GM21825 (cell line): ENCODE measurements at regions not wholly inside any gene's neighbourhood (a gene's known extent, or its start where the extent isn't known, plus 50 kb on each side); places are given as distances from the start of the nearest gene placed in this dataset.

Experiments used
- ATAC-seq: cut with Tn5 transposase; IDR thresholded peaks from one replicate; pipeline ENCODE4 v1.9.1; 2021; ENCODE audit warnings: mild to moderate bottlenecking, moderate library complexity; ENCODE audit not compliant: unreplicated experiment

DNA sequence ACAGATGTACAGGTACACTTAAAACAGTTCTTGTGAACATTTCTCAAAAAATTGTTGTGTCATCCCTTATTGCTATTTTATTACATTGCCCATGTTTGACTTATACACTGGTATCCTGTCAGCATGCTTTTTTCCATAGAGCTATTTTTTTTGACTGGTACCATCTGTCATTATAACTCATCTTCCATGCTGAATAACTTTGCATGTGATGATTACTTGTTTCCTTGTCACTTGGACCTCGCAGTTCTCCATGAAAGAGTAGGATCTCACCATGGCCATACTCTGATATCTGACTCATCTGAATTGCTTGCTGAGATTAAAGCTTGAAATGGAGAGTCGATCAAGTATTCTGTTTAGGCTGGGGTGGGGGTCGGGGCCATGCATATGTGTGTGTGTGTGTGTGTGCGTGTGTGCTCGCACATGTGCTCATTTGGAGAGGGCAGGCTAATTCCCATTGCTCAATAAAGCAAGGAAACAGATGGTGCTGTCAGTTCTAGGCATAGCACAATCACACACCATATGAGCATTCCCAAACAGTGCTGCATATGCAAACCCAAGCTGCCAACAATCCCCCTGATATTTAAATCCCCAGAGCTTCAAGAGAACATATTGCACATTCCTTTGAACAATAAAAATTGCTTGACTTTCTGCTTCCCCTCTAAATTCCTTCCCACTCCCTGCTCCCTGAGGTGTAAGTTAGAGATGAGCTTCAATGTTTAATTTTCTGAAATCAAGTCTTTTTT lies 62.9 kb downstream of the NHLRC3 start:
- no peak for ATAC-seq

DNA sequence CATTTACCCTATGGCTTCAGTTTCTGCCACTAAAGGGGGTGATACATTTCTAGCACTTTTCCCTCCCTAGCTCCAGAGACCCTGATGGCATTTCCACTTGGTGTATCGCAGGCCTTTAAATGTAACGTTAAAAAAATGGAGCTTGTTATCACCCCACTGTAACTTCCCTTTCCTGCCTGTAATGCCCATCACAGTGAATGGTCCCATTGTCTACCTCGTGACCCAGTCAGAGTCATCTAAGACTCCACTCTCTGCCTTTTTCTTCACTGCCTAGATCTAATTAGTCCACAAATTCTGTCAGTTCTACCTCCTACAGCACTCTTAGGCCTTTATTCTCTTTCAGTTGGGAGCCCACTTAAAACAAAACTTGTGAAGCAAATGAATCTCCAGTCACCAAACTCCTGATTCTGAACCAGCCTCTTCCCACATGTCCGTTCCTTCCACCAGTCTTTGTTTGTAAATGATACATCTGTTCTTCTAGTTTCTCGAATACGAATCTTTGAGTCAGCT lies 64.8 kb downstream of the NHLRC3 start:
- ATAC-seq, result no peak

DNA sequence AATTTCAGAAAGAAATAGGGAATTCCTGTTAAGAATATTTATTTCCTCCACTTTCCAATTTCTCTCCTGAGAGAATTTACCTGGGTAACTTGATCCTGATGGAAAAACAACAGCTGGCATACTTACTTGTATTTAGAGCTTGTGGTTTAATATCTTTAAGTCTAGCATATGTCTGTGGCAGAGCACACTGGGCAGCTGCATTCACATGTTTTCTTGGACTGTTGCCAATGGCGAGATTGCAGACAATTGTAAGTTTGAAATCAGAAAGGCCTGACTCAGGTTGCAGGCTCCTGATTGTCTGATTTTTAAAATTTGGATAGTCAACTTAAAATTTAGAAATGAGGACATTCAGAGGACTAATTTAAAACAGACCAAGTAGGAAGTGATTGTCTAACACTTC lies 66.9 kb downstream of the NHLRC3 start:
- no peak for ATAC-seq

DNA sequence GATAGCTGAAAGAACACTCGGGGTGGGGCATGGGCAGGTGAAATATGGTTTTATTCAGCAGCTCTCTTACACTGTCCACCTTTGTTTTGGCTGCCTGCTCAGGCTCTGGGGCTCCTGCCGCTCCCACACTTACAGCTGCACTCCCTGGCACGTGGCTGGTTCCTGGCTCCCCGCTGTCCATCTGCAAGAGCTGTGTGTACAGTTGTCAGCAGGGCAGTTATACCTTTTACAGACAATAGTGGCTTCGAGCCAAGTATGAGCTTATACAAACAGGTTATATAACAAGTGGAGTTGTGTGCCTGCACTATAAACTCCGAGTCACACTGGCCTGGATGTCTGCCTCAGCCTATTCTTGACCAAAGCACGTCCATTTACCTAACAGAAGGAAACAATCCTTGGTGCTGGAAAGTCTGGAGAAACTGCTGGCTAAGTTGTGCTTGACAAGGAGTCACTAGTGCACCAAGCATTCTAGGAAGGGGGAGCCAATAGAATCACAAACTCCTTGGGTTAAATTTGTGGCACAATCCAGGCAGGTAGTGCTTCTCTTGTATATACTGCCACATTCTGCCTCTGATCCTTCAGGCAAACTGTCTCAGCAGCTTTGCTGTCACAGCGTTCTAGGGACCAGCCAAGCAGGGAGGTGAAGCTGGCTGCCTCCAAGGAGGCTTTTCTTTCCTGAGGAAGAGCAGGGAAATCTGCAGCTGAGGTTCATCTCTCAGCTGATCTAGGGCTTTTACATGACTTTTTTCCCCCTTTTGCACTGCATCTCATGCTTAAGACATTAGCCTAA lies 68.2 kb downstream of the NHLRC3 start:
- ATAC-seq, result no peak

DNA sequence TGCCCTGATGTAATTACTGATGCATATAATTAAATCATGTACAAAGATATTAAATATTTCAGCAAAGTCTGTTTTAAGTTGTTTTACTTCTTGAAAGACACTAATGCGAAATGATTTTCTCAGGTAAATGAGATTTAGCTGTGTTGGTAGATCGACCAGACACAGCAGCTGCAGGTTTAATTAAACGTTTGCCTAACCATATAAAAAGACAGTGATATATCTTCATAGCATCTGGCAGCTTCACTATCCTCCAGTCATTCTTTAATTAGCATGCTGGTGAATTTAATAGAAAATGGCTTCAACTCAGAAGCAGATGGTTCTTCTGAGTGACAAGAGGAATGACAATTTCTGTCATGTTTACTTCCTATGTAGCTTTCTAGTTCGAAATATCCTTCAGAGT lies 69.3 kb downstream of the NHLRC3 start:
- ATAC-seq, result no peak

DNA sequence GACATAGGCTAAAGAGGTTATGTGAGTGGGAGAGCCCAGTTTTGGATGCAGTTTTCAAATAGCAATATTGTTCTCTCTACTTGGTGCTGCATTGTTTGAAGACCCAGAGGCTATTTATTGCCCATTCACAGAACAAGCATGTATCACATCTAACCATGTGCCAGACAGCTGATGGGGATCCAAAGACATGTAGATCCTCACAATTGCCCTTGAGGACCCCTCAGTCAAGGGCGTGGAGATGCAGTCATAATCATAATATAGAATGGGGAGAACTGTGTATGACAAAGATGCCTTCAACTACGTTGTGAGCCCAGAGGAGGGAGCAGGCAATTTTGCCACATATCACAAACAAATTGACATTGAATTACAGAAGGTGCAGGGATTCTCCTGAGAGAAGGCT lies 70.5 kb downstream of the NHLRC3 start:
- ATAC-seq, result no peak

DNA sequence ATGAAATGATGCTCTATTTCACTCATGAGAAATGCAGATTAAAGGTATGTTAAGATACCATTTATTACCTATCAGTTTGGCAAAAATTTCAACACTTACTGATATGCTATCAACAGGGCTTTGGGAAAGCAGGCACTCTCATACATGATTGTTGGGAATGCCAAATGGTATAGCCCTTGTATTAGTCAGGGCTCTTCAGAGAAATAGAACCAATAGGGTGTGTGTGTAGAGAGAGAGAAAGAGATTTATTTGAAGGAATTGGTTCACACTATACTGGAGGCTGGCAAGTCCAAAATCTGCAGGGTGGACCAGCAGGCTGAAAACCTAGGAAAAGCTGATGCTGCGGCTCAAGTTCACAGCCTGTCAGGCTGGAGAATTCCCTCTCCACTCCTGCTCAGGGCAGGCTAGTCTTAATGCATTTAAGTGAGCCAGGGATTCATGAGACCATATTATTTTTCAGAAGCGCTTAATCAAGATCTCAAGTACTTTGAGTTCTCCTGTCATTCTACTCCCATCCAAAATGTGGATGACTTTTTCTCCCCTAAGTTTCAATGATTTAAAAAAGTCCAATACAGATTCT lies 72.4 kb downstream of the NHLRC3 start:
- ATAC-seq, result no peak

DNA sequence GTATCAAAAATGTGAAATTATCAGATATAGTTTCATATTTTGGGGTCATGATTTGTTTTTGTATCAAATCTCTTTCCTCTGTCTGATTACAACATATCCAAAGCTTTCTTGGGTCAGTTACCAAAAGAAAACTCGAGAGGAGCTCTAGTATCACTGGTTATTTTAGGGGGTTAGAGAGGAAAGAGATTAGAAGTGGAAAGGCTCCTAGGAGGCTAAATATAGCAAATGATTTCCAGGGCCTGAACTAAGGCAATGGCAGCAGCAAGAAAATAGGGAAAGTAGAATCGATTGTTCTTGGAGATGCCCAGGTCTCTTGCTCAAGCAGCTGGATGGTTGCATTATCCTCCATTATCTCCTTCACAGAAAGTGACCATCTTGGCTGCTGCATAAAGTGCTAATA lies 72.9 kb downstream of the NHLRC3 start:
- no peak for ATAC-seq

DNA sequence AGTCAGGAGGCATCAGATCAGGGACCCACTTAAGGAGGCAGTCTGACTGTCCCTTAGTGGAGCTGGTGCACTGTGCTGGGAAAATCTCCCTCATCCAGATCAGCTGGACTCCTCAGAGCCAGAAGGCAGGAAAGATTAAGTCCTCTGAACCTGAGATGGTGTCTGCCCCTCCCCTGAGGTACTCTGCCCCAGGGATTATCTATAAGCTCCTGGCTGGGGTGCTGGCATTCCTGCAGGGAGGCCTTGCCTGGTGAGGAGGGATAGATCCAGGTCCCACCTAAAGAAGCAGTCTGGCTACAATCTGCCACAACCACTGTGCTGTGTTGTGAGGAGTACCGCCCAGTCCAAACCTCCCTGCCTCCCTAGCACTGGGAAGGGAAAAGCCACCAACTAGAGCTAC lies 81.2 kb downstream of the NHLRC3 start:
- ATAC-seq, result no peak

DNA sequence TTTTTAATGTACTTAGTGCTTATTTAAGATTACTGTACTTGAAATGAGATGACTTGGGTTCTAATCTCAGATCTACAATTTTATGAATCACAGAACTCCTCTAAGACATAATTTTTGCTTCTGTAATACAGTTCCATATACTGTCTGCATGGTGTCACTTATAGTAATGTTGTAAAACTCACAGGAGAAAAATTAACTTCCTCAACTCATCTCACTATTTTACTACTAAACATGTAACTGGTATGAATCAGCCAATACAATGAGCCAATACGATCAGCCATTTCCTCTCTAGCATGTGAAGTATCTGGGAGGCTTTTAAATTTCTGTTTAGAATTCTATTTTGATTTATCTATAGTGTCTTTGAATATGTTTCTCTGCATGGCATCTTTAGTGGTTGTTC lies 85.3 kb downstream of the NHLRC3 start:
- no peak for ATAC-seq

DNA sequence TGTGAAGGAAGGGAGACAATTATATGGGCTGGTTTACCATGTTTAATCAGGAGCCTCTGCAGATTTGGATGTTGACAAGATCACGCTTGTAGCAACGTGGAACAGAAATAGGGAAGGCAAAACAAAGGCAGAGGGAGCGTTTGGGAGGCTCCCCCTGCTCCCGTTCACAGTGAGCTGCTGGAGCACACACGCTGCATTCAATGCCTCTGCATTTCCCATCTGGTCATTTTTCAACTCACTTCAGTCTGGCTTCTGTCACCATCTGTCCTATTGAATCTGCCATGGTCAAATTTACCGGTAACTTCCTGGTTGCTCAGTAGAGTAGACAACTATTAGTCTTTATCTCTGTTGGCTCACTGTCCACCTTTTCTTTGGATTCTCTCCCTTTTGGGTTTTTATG lies 91.0 kb downstream of the NHLRC3 start:
- no peak for ATAC-seq

DNA sequence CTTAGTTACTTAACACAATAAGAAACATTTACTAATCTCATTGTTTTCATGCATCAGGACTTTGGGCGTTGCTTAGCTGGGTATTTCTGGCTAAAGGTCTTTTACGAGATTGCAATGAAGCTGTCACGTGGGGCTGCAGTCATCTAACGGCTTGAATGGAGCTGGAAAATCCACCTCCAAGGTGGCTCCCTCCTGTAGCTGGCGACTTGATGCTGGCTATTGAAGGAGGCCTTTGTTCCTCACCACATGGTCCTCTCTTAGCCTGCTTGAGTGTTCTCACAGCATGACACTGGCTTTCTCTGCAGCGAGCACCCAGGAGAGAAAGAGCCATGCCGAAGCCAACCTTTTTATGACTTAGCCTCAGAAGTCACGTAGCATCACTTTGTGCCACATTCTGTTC lies 92.0 kb downstream of the NHLRC3 start:
- ATAC-seq, result no peak

DNA sequence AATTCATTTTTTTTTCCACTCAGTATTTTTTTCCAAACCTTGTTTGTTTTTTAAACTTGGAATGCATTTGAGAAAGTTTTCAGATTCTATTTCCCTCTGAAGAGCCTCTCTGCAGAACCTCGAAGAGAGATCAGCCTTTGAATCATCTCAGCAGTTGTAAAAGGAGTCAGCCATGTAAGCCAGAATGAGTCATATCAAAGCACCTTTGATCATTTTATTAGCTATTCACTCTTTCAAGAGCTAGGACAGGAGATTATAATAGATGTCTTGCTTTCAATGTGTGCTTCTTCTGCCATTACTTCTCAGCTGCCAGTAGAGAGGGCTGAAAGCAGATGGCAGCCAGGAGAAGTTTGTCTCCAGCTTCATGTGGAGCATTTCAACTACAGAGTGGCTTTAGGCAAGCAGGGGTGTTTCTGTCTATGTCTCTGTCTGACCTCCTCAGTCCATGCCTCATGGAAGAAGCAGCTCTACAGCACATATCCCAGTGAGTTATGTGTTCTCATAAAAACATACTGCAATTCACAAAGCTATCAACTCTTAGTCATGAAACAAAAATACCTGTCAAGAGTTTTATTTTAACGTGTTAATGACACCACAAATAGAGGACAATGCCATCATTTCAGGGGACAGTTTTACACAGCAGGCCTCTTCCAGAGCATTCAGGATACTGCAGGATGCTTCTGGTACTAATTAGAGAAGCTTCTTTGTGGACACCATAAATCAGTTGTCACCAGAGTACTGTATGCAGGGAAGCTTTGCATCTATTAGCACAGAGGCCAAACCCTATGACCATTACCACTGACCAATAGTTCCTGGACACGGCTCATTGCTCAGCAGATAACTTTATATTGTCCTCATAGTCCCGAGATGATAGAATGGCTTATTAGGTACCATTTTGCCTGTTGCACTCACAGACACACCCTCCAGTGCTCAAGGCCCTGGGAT lies 94.3 kb downstream of the NHLRC3 start:
- no peak for ATAC-seq

DNA sequence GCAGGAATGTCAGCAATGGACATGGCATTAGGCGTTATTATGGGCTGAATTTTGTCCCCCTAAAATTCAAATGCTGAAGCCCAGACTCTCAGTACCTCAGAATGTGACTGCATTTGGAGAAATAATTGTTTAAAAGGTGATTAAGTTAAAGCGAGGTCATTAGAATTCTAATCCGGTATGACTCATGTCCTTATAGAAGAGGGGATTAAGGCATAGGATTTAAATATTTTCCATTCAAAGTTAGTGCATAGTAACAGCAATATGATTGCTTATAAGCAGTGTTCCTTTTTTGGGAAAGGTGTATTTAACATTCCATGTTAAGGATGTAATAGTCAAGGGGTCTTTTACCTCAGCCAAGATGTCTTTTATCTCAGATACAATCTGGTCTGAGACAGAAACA lies 95.5 kb downstream of the NHLRC3 start:
- no peak for ATAC-seq

DNA sequence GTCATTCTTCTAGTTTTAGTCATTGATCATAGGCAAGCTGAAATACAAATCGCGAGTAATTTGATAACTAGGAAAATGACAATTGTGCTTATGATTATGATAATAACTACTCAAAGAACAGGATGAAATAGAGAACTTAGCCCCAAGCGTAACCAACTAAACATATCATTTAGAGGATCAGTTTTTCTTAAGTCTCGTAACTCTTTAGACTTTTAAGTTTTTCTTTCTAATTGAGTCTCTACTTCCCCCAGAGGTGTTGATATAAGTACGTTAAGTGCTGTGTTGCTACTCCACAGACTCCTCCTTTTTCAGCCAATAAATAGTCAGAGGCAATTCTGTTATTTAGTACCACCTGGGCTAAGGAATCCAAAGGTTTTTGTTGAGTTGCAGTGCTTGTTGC lies 96.3 kb downstream of the NHLRC3 start:
- ATAC-seq, result no peak

DNA sequence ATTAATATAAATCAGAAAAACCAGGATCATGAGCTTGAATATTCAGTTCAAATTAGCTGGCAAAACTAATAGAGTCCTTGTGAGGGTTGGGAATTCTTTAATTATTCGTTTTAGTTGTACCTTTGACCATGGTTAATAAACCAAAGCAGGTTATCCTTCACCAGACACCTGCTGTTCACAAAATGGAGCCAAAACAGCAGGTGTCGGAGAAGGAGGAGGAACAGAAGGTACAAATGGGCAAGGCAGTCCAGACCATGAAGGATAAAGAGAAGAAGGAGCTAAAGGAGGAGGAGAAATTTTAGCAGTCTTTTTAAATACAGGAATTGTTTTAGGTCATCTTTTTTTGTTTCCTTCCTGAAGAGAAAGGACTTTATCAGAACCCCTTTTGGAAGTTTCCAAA lies 106.1 kb downstream of the NHLRC3 start:
- ATAC-seq, result no peak

DNA sequence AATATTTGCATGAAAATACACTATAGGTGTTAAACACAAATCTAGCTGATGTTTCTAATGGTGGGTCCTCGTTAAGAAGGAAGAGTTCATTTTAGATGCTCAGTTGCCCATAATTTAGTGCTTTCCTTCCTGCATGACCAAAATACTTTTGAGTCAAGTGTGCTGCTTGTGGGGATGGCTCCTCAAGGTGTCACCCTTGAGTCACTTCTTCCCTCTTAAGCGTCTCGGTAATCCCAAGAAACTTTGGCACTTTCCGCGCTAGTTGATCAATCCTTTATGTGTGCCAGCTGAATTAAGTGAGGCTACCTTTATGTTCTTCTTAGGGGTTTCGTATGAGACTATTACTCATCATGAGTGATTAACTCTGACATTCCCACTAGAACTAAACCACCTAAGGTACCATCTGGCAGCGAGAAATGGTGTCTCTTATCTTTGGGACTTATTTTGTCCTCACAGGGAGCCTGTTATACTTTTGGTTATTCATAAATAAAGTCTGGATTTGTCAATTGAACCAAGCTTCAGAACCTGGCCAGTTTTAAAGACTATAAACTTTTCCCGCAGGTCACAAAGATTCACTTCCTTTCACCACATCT lies 106.8 kb downstream of the NHLRC3 start:
- ATAC-seq, result no peak

DNA sequence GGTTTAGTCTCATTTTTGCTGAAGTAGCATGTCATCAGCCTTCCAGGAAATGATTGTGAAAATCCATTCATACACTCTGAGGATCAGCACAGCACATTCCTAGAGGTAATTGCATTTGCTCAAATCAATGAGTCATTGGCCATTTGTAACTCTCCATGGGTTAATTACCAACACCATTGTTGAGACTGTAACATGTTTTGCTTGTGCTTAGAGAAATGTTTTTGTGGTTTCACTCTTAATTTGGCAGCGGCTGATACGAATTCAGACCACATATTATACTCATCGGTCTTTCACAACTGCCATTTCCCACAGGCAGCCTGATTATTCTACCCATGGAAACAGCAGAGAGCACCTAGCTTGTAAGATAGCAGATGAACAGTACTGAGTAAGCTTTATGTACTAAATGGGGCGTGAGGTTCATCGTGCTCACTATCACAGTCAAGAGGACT lies 110.3 kb downstream of the NHLRC3 start:
- ATAC-seq, result no peak

DNA sequence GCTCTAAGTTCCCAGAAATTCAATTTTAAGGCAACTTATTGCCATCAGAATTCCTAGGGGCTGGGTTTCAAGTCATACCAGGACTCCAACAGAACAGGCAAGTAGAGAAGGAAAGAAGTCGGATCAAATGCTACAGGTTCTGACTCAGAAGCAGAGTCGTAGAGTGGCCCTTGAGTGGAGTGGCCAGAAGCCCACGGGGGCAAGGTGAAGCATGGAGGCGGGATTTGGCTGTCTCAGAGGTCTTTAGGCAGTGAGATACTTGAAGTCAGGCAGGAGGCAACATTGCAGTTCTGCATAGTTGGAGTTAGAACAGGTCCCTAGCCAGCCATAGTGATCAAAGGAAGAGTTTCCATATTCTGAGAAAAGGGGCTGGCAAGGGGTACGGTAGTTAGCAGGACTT lies 111.6 kb downstream of the NHLRC3 start:
- no peak for ATAC-seq

DNA sequence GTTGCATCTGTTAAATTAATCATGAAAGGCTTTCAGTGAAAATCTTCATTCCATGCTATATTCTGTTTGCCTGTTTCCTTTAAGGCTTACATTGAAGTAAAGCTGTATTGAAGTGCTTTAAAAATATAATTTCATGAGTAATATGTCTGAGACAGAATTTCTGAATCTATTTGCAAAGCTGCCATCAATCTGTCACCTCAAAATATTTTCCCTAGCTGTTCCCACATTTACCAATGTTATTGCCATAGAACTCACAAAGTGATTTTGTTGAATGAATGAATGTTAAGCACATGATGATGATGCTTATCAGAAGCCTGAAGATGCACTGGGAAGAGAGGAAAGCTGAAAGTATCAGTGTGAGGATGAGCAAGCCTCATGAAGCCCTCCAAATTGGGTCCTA lies 115.8 kb downstream of the NHLRC3 start:
- no peak for ATAC-seq
